ENCODE measurements at regions not wholly inside any gene's neighbourhood (a gene's known extent, or its start where the extent isn't known, plus 50 kb on each side); places are given as distances from the start of the nearest gene placed in this dataset.

DNA sequence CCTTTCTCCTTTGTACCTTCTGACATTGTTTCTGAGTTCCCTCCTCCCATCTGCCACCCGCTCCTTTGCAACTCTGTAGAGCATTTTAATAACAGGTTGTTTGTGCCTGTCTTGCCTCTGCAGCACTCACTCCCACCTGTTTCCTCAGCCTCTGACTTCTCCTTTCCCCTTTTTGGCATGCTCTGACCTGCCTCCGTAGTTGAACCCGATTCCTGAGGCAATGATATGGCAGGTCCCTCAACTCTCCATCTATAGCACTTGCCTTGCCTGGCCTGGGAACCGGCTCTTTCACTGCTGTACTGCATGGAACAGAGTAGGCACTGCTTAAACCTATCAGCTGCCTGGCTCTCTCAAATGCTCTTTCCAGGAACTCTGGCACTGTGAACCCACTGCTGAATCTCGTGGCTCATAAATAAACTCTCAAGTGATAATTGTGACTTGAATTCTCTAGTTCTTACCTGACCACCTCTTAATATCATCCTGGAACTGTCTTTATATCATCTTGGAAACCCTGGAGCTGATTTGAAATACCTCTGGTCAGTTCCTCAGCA is 50.3 kb downstream of the UTRN start:
- no peaks in the 10 kb centered on the region for H3K27me3 ChIP-seq
- H3K4me1 ChIP-seq: peaks cover 12 to 38% (median 21%) of the 10 kb centered on the region in 3 donors
- no peaks in the 10 kb centered on the region for H3K9me3 ChIP-seq
- no peak for TF ChIP-seq CTCF (IDR thresholded peaks at IDR 0.05)
- H3K27ac ChIP-seq: peak overlapping the region in 2 of 4 donors; percentile 48 to 59
- ATAC-seq (peak in 2 of 4 donors; percentile 23 to 38), DNase-seq (no peak), FAIRE-seq (no peak)
- no peaks in the 10 kb centered on the region for H3K36me3 ChIP-seq
- 33 to 47% methylated on average over 5 of the region's 5 CpGs for WGBS, 2 donors
- intact Hi-C loops (cut with DNase I): no loop called here
- H3K4me3 ChIP-seq: no peak overlapping the region

DNA sequence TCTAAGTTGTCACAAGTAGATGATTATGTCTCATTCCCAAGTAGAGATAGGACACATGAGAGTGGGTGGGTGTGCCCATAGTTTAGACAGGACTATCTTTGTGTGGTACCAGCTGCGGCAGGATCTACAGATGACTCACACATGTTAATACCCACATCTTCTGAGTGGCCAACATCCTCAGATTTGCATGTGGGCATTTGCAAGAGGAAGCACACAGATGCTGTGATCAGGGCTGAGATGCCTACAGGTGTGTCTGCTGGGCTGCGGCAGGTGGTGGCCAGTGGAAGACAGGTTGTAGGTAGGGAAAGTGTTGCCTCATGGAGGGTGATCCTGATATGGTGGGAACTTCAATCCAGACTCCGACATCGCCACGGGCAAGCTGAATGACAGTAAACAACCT is 50.8 kb downstream of the UTRN start:
- H3K27ac ChIP-seq: peak overlapping the region in 2 of 4 donors; percentile 48 to 59
- H3K27me3 ChIP-seq: no peaks in the 10 kb centered on the region
- H3K4me1 ChIP-seq: peaks cover 18 to 38% (median 25%) of the 10 kb centered on the region in 3 donors
- H3K4me3 ChIP-seq: no peak overlapping the region
- ATAC-seq: peak; percentile 49 to 66 (median 53)
- TF ChIP-seq CTCF (IDR thresholded peaks at IDR 0.05): no peak
- DNase-seq: no peak
- intact Hi-C loops (cut with DNase I): no loop called here
- no peaks in the 10 kb centered on the region for H3K36me3 ChIP-seq
- H3K9me3 ChIP-seq: no peaks in the 10 kb centered on the region
- FAIRE-seq: no peak
- WGBS, 2 donors: 34 to 36% methylated on average over 5 of the region's 5 CpGs

DNA sequence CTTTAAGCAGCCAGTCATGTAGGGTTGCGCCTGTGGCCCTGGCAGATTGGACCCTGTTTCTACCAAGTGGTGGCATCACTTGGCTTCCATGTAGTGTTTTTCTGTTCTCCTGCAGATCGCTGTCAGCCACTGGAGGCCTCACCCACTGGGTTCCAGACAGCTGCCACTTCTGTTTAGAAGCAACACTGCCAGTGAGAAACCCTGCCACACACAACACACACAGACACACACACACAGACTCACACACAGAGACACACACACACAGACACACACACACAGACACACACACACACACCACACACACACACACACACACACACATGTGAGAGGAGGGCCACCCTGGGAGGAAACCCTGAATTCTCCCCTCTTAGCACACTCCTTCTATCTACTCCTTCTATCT is 51.8 kb downstream of the UTRN start:
- no peaks in the 10 kb centered on the region for H3K27me3 ChIP-seq
- WGBS, 2 donors: 76 to 86% methylated on average over 2 of the region's 2 CpGs
- H3K27ac ChIP-seq: peak overlapping the region in 2 of 4 donors; percentile 48 to 59
- no peaks in the 10 kb centered on the region for H3K9me3 ChIP-seq
- H3K36me3 ChIP-seq: no peaks in the 10 kb centered on the region
- H3K4me1 ChIP-seq: peaks cover 27 to 46% (median 35%) of the 10 kb centered on the region in 3 donors
- no peak for DNase-seq
- no peak for FAIRE-seq
- peak in 2 of 4 donors; percentile 6 for ATAC-seq
- intact Hi-C loops (cut with DNase I): no loop called here
- H3K4me3 ChIP-seq: no peak overlapping the region
- TF ChIP-seq CTCF (IDR thresholded peaks at IDR 0.05): no peak

DNA sequence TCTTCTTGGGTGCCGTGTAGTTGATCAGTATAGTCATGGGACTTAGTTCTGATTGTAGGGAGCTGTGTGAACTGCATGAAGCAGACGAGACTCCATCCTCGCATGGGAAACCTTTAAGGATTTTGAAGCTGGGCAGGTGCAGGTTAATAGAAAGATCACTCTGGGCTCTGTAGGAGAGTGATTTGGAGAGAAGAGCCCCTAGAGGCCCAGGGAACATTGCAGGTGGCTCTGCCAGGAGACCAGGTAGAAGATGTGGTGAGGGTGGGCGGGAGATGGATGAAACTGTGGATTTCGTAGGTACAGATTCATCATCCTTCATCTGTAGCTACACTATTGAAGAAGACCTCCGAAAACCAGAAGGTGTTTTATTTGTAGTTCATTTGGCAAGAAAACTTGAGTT is 53.3 kb downstream of the UTRN start:
- DNase-seq (no peak), FAIRE-seq (no peak), ATAC-seq (no peak)
- no peak for TF ChIP-seq CTCF (IDR thresholded peaks at IDR 0.05)
- no peaks in the 10 kb centered on the region for H3K36me3 ChIP-seq
- 84 to 91% methylated on average over 6 of the region's 6 CpGs for WGBS, 2 donors
- intact Hi-C loops (cut with DNase I): no loop called here
- no peak overlapping the region for H3K4me3 ChIP-seq
- peaks cover 28 to 57% (median 45%) of the 10 kb centered on the region in 3 donors for H3K4me1 ChIP-seq
- no peaks in the 10 kb centered on the region for H3K9me3 ChIP-seq
- no peaks in the 10 kb centered on the region for H3K27me3 ChIP-seq
- no peak overlapping the region for H3K27ac ChIP-seq

GRCh38 chr6:144338951-144339700 is 54.0 kb downstream of the UTRN start:
- FAIRE-seq (no peak), DNase-seq (no peak), ATAC-seq (no peak)
- H3K27ac ChIP-seq: no peak overlapping the region
- H3K36me3 ChIP-seq: no peaks in the 10 kb centered on the region
- H3K4me1 ChIP-seq: peaks cover 28 to 63% (median 51%) of the 10 kb centered on the region in 3 donors
- no peaks in the 10 kb centered on the region for H3K9me3 ChIP-seq
- no peak for TF ChIP-seq CTCF (IDR thresholded peaks at IDR 0.05)
- no peaks in the 10 kb centered on the region for H3K27me3 ChIP-seq
- intact Hi-C loops (cut with DNase I): no loop called here
- no peak overlapping the region for H3K4me3 ChIP-seq
